Gastrocnemius medialis (tissue), 4 donors: ENCODE measurements at regions not wholly inside any gene's neighbourhood (a gene's known extent, or its start where the extent isn't known, plus 50 kb on each side); places are given as distances from the start of the nearest gene placed in this dataset.
A peak's percentile ranks its signal among the peaks of the same experiment; 100 is the strongest.

ENCODE experiments used
- ATAC-seq, 2 donors: fragments of 150-250 bp; one replicate each; pipeline ENCODE4 v1.9.1; 2016
- DNase-seq, 2 donors: peaks; one replicate each; pipeline ENCODE4 v3.0.0-alpha.2; 2019
- H3K27ac ChIP-seq, 4 donors: fragments of 200-600 bp; sonication (generic); 1 replicate in 1 of 4; 2 replicates in 3 of 4; pipeline ENCODE4 v1.5.1; 2016 to 2018; ENCODE audit warnings: mild to moderate bottlenecking in 2 of 4, moderate library complexity in 1 of 4
- H3K27me3 ChIP-seq, 3 donors: fragments of 200-600 bp; sonication (generic) in 2 of 3; 1 replicate in 1 of 3; 2 replicates in 2 of 3; pipeline versions ENCODE4 v1.5.1 to v1.6.0; 2016 to 2019; ENCODE audit warnings: mild to moderate bottlenecking in 1 of 3, moderate library complexity in 1 of 3
- H3K36me3 ChIP-seq, 2 donors: fragments of 200-600 bp; sonication (generic) in 1 of 2; one replicate each; pipeline ENCODE4 v1.5.1; 2017 to 2018
- H3K4me1 ChIP-seq, 2 donors: fragments of 200-600 bp; sonication (generic) in 1 of 2; one replicate each; pipeline ENCODE4 v1.5.1; 2016 to 2017; ENCODE audit warnings: mild to moderate bottlenecking in 2 of 2
- H3K4me3 ChIP-seq, 4 donors: fragments of 200-600 bp; sonication (generic) in 3 of 4; 1 replicate in 1 of 4; 2 replicates in 3 of 4; pipeline ENCODE4 v1.5.1; 2016 to 2019; ENCODE audit warnings: mild to moderate bottlenecking in 2 of 4
- H3K9me3 ChIP-seq, 3 donors: fragments of 200-600 bp; sonication (generic) in 2 of 3; 1 replicate in 1 of 3; 2 replicates in 2 of 3; pipeline ENCODE4 v1.5.1; 2016 to 2019
- POLR2A ChIP-seq, 2 donors: fragments of 450-650 bp; IDR thresholded peaks; one replicate each; pipeline ENCODE4 v1.6.1; 2017; ENCODE audit warnings: antibody characterized with exemption in 2 of 2, mild to moderate bottlenecking in 2 of 2, moderate library complexity in 2 of 2
- in situ Hi-C, 4 donors: fragments of 200-750 bp; cut with MboI; loops; one replicate each; pipeline versions ENCODE4 v1.15.0 to v1.8.0; 2017; ENCODE audit warnings: low sequenced_read_pairs in 4 of 4
- intact Hi-C: fragments of 100-400 bp; cut with DNase I; formaldehyde crosslinking; loops from one replicate; pipeline ENCODE4 v1.15.1; 2023; ENCODE audit warnings: low total_unique reads
- TF ChIP-seq, protein P1 (sequence below), 5 experiments: fragments of 450-650 bp in 3 of 5; fragments of 200-600 bp in 2 of 5; sonication (generic) in 2 of 5; IDR thresholded peaks in 4 of 5; conservative IDR thresholded peaks in 1 of 5; 1 replicate in 4 of 5; 2 replicates in 1 of 5; pipeline ENCODE4 v1.5.1; 2016 to 2019; ENCODE audit warnings: antibody characterized with exemption in 5 of 5, mild to moderate bottlenecking in 3 of 5, moderate library complexity in 3 of 5

GRCh38 chr15:69920221-69920620 is 177.5 kb downstream of the TLE3 start:
- Histone ChIP-seq H3K27me3 (no peaks in the 10 kb centered on the region), H3K4me1 (peaks cover 0 to 11% of the 10 kb centered on the region in 2 donors), H3K27ac (no peak overlapping the region), H3K4me3 (no peak overlapping the region), H3K36me3 (no peaks in the 10 kb centered on the region), H3K9me3 (peaks cover 0 to 7% (median 0%) of the 10 kb centered on the region in 3 donors)
- no peak for ATAC-seq
- DNase-seq: no peak
- in situ Hi-C loops (no loop called here), intact Hi-C loops (no loop called here)
- TF ChIP-seq, protein P1, sequence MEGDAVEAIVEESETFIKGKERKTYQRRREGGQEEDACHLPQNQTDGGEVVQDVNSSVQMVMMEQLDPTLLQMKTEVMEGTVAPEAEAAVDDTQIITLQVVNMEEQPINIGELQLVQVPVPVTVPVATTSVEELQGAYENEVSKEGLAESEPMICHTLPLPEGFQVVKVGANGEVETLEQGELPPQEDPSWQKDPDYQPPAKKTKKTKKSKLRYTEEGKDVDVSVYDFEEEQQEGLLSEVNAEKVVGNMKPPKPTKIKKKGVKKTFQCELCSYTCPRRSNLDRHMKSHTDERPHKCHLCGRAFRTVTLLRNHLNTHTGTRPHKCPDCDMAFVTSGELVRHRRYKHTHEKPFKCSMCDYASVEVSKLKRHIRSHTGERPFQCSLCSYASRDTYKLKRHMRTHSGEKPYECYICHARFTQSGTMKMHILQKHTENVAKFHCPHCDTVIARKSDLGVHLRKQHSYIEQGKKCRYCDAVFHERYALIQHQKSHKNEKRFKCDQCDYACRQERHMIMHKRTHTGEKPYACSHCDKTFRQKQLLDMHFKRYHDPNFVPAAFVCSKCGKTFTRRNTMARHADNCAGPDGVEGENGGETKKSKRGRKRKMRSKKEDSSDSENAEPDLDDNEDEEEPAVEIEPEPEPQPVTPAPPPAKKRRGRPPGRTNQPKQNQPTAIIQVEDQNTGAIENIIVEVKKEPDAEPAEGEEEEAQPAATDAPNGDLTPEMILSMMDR (IDR thresholded peaks at IDR 0.05 in 4 of 5, conservative IDR thresholded peaks at IDR 0.05 in 1 of 5): no peak
- no peak for TF ChIP-seq POLR2A (IDR thresholded peaks at IDR 0.05)

- TF ChIP-seq, protein P1 (IDR thresholded peaks at IDR 0.05 in 4 of 5, conservative IDR thresholded peaks at IDR 0.05 in 1 of 5): no peak
- no peak for TF ChIP-seq POLR2A (IDR thresholded peaks at IDR 0.05)
- Histone ChIP-seq H3K9me3 (peaks cover 0 to 7% (median 0%) of the 10 kb centered on the region in 3 donors), H3K36me3 (no peaks in the 10 kb centered on the region), H3K27ac (no peak overlapping the region), H3K4me3 (no peak overlapping the region), H3K27me3 (no peaks in the 10 kb centered on the region), H3K4me1 (peaks cover 0 to 6% of the 10 kb centered on the region in 2 donors)
- intact Hi-C loops: no loop called here
- ATAC-seq (no peak), DNase-seq (no peak)
- in situ Hi-C loops: no loop called here
These were observed 175.8 kb downstream of the TLE3 start for GRCh38 chr15:69921626-69922619.

- DNase-seq (no peak), ATAC-seq (no peak)
- Histone ChIP-seq H3K4me3 (peak overlapping the region in 1 of 4 donors; percentile 16), H3K36me3 (no peaks in the 10 kb centered on the region), H3K27ac (no peak overlapping the region), H3K27me3 (no peaks in the 10 kb centered on the region), H3K9me3 (peaks cover 0 to 7% (median 0%) of the 10 kb centered on the region in 3 donors), H3K4me1 (no peaks in the 10 kb centered on the region)
- no peak for TF ChIP-seq POLR2A (IDR thresholded peaks at IDR 0.05)
- TF ChIP-seq, protein P1 (IDR thresholded peaks at IDR 0.05 in 4 of 5, conservative IDR thresholded peaks at IDR 0.05 in 1 of 5): no peak
- in situ Hi-C loops: no loop called here
- intact Hi-C loops: no loop called here
These were observed 173.2 kb downstream of the TLE3 start for GRCh38 chr15:69924531-69924930.

DNA sequence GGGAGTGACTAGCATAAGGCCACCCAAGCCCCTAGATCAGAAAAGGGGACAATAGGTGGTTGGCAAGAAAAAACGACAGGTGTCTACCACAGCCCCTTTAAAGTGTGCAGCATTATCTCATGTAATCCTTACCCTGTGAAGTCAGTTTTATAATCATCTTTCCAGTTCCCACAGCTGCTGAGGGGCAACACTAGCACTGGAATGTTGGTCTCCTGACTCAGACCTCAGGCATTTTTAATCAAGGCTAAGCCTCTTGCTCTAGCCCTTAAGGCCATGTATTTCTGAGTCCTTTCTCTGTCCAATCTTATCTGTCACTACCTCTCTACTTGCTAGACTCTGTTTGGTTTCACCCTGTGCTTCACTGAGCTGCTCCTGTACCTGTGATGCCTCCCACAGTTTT is 171.7 kb downstream of the TLE3 start:
- Histone ChIP-seq H3K27ac (no peak overlapping the region), H3K9me3 (peaks cover 0 to 7% (median 0%) of the 10 kb centered on the region in 3 donors), H3K4me3 (no peak overlapping the region), H3K36me3 (no peaks in the 10 kb centered on the region), H3K4me1 (peaks cover 8 to 12% of the 10 kb centered on the region in 2 donors), H3K27me3 (no peaks in the 10 kb centered on the region)
- in situ Hi-C loops: no loop called here
- intact Hi-C loops: no loop called here
- TF ChIP-seq, protein P1 (IDR thresholded peaks at IDR 0.05 in 4 of 5, conservative IDR thresholded peaks at IDR 0.05 in 1 of 5): no peak
- no peak for TF ChIP-seq POLR2A (IDR thresholded peaks at IDR 0.05)
- ATAC-seq (no peak), DNase-seq (no peak)
